Liver (tissue), 8 donors: ENCODE measurements at regions not wholly inside any gene's neighbourhood (a gene's known extent, or its start where the extent isn't known, plus 50 kb on each side); places are given as distances from the start of the nearest gene placed in this dataset.

ENCODE experiments used
- DNase-seq: peaks from one replicate; pipeline ENCODE4 v3.0.0-alpha.2; 2017; ENCODE audit warnings: low spot score
- H3K27ac ChIP-seq, 2 donors: one replicate each; pipeline ENCODE4 v1.7.0; 2013; ENCODE audit warnings: inconsistent platforms in 2 of 2, low read length in 2 of 2, control low read depth in 1 of 2, low read depth in 1 of 2, mild to moderate bottlenecking in 1 of 2
- H3K27me3 ChIP-seq, 4 donors: one replicate each; pipeline versions ENCODE4 v1.6.1 to v1.7.0; 2013; ENCODE audit warnings: low read length in 3 of 4, inconsistent platforms in 1 of 4, mild to moderate bottlenecking in 1 of 4, moderate library complexity in 1 of 4; ENCODE audit not compliant: control insufficient read depth in 4 of 4, insufficient read depth in 4 of 4
- H3K36me3 ChIP-seq, 4 donors: one replicate each; pipeline versions ENCODE4 v1.6.1 to v1.7.0; 2013; ENCODE audit warnings: low read length in 3 of 4, mild to moderate bottlenecking in 3 of 4, low read depth in 1 of 4, moderate library complexity in 1 of 4; ENCODE audit not compliant: control insufficient read depth in 4 of 4, insufficient read depth in 3 of 4
- H3K4me1 ChIP-seq, 4 donors: one replicate each; pipeline versions ENCODE4 v1.6.1 to v1.7.0; 2013; ENCODE audit warnings: low read length in 3 of 4, mild to moderate bottlenecking in 3 of 4, moderate library complexity in 1 of 4; ENCODE audit not compliant: control insufficient read depth in 4 of 4, insufficient read depth in 4 of 4
- H3K4me3 ChIP-seq, 3 donors: one replicate each; pipeline versions ENCODE4 v1.6.1 to v1.7.0; 2013; ENCODE audit warnings: low read length in 3 of 3, control low read depth in 1 of 3, low read depth in 1 of 3, mild to moderate bottlenecking in 1 of 3
- H3K9ac ChIP-seq, 2 donors: one replicate each; pipeline ENCODE4 v1.7.0; 2013; ENCODE audit warnings: low read length in 2 of 2, mild to moderate bottlenecking in 2 of 2, moderate library complexity in 2 of 2, control low read depth in 1 of 2, low read depth in 1 of 2
- H3K9me3 ChIP-seq, 4 donors: one replicate each; pipeline versions ENCODE4 v1.6.1 to v1.7.0; 2013; ENCODE audit warnings: low read length in 3 of 4; ENCODE audit not compliant: control insufficient read depth in 4 of 4
- EGR1 ChIP-seq, 2 donors: IDR thresholded peaks; 2 replicates each; pipeline ENCODE4 v1.6.1; 2016 to 2018; ENCODE audit warnings: antibody characterized with exemption in 2 of 2, low read depth in 2 of 2
- FOXA1 ChIP-seq: IDR thresholded peaks from 2 replicates; pipeline ENCODE4 v1.6.1; 2016; ENCODE audit warnings: antibody characterized with exemption
- FOXA2 ChIP-seq: IDR thresholded peaks from 2 replicates; pipeline ENCODE4 v1.6.1; 2016; ENCODE audit warnings: antibody characterized with exemption
- HNF4A ChIP-seq, 2 donors: conservative IDR thresholded peaks; 2 replicates each; pipeline ENCODE4 v1.6.1; 2016; ENCODE audit warnings: antibody characterized with exemption in 2 of 2, mild to moderate bottlenecking in 2 of 2
- HNF4G ChIP-seq: IDR thresholded peaks from 2 replicates; pipeline ENCODE4 v1.6.1; 2016; ENCODE audit warnings: antibody characterized with exemption
- JUND ChIP-seq, 2 donors: IDR thresholded peaks; 2 replicates each; pipeline ENCODE4 v1.6.1; 2016; ENCODE audit warnings: antibody characterized with exemption in 2 of 2
- NR2F2 ChIP-seq: IDR thresholded peaks from 2 replicates; pipeline ENCODE4 v1.6.1; 2016; ENCODE audit warnings: antibody characterized with exemption
- RAD21 ChIP-seq, 2 donors: IDR thresholded peaks; 2 replicates each; pipeline ENCODE4 v1.6.1; 2016; ENCODE audit warnings: antibody characterized with exemption in 2 of 2, mild to moderate bottlenecking in 2 of 2
- SP1 ChIP-seq: IDR thresholded peaks from 2 replicates; pipeline ENCODE4 v1.6.1; 2018; ENCODE audit warnings: antibody characterized with exemption, mild to moderate bottlenecking
- TAF1 ChIP-seq: conservative IDR thresholded peaks from 2 replicates; pipeline ENCODE4 v1.6.1; 2016; ENCODE audit warnings: antibody characterized with exemption, mild to moderate bottlenecking
- YY1 ChIP-seq: IDR thresholded peaks from 2 replicates; pipeline ENCODE4 v1.6.1; 2016; ENCODE audit warnings: antibody characterized with exemption, mild to moderate bottlenecking
- WGBS: extraction: QIAGEN DNeasy Blood & Tissue Kit; methylation state at CpG from one replicate; pipeline ENCODE4 v1.1.7; 2013; 5-methylcytosine and 5-hydroxymethylcytosine counted together
- TF ChIP-seq, protein P1 (sequence below): IDR thresholded peaks from 2 replicates; pipeline ENCODE4 v1.6.1; 2016; ENCODE audit warnings: antibody characterized with exemption
- TF ChIP-seq, protein P2 (sequence below): IDR thresholded peaks from 2 replicates; pipeline ENCODE4 v1.6.1; 2016; ENCODE audit warnings: antibody characterized with exemption, mild to moderate bottlenecking
- TF ChIP-seq, protein P3 (sequence below): IDR thresholded peaks from 2 replicates; pipeline ENCODE4 v1.6.1; 2016; ENCODE audit warnings: antibody characterized with exemption
- TF ChIP-seq, protein P4 (sequence below): fragments of 150-350 bp; IDR thresholded peaks from 2 replicates; pipeline ENCODE4 v1.5.1; 2017; ENCODE audit warnings: improper control_type of control experiment, low read depth, low read length; ENCODE audit not compliant: missing input control
- TF ChIP-seq, protein P5 (sequence below): IDR thresholded peaks from 2 replicates; pipeline ENCODE4 v1.6.1; 2016; ENCODE audit warnings: antibody characterized with exemption
- donor health status: healthy.
- donor health status: healthy.
- donor health status: healthy.
- donor health status: healthy.
- donor health status: healthy.

DNA sequence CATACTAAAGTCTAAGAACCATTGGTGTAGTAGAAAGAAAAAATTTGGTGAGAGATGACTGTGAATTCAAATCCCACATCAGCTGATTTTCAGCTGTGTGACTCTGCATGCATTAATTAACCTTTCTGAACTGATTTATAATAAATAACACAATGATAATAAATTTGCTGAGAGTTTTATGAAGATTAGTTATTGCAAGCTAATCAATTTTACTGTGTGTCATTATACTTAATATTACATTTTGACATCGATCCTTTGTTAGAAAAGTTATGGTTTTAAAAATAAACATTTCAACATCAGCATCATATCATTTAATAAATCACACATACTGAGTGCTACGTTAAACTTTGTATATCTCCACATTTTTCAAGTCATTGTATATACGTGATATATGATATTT, 599.7 kb upstream of the MMS22L start:
- 76% methylated on average over 3 of the region's 3 CpGs for WGBS
- H3K36me3 ChIP-seq: no peaks in the 10 kb centered on the region

DNA sequence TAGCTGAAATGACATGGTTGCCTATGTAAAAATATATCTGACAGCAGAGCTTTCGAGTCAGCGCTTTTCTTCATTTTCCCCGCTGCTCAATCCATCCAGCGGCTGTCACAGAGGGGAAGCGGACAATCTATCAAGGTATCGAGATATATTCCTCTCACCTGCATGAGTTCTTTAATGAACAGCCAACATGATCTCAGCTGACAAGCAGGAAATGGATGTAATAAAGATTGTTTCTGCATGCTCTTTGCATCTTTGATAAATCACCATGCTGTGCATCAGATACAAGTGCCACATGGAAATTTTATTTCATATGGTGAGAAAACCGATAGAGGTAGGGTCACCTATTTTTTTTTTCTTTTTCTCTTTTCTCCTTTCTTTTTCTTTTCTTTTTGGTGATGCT, 602.3 kb upstream of the MMS22L start:
- peaks cover 0 to 3% (median 0%) of the 10 kb centered on the region in 4 donors for H3K27me3 ChIP-seq
- 81% methylated on average over 7 of the region's 7 CpGs for WGBS

More for the DNA sequence above, 599.7 kb upstream of the MMS22L start:
- DNase-seq: no peak
- no peaks in the 10 kb centered on the region for H3K9me3 ChIP-seq
- H3K27me3 ChIP-seq: peaks cover 0 to 3% (median 1%) of the 10 kb centered on the region in 4 donors
- H3K27ac ChIP-seq: no peak overlapping the region
- TF ChIP-seq, protein P1, sequence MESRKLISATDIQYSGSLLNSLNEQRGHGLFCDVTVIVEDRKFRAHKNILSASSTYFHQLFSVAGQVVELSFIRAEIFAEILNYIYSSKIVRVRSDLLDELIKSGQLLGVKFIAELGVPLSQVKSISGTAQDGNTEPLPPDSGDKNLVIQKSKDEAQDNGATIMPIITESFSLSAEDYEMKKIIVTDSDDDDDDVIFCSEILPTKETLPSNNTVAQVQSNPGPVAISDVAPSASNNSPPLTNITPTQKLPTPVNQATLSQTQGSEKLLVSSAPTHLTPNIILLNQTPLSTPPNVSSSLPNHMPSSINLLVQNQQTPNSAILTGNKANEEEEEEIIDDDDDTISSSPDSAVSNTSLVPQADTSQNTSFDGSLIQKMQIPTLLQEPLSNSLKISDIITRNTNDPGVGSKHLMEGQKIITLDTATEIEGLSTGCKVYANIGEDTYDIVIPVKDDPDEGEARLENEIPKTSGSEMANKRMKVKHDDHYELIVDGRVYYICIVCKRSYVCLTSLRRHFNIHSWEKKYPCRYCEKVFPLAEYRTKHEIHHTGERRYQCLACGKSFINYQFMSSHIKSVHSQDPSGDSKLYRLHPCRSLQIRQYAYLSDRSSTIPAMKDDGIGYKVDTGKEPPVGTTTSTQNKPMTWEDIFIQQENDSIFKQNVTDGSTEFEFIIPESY: no peak
- TF ChIP-seq SP1: no peak
- no peak overlapping the region for H3K4me3 ChIP-seq
- no peaks in the 10 kb centered on the region for H3K4me1 ChIP-seq
- no peak overlapping the region for H3K9ac ChIP-seq

DNA sequence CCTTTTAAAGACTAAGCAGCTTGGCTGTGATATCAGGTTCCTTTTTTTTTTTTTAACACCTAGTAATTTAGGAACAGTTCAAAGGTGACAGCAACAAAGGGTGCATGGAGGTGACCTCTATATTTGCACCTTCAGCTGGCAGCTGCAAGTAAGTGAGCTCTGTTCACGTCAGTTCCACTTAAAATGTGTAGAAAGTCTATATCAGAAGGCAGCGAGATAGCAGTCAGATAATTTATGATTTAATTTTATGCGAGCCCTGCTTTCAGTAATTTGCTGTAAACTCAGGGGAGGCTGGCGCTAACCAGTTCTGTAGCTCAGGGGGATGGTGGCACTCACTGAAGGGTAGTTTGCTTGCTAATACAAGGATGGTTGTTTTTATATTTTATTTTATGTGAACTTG, 602.8 kb upstream of the MMS22L start:
- no peaks in the 10 kb centered on the region for H3K9me3 ChIP-seq
- DNase-seq: no peak
- WGBS: 76% methylated on average over 4 of the region's 4 CpGs
- TF ChIP-seq RAD21 (IDR thresholded peaks at IDR 0.05): no peak
- TF ChIP-seq TAF1: no peak
- TF ChIP-seq, protein P2, sequence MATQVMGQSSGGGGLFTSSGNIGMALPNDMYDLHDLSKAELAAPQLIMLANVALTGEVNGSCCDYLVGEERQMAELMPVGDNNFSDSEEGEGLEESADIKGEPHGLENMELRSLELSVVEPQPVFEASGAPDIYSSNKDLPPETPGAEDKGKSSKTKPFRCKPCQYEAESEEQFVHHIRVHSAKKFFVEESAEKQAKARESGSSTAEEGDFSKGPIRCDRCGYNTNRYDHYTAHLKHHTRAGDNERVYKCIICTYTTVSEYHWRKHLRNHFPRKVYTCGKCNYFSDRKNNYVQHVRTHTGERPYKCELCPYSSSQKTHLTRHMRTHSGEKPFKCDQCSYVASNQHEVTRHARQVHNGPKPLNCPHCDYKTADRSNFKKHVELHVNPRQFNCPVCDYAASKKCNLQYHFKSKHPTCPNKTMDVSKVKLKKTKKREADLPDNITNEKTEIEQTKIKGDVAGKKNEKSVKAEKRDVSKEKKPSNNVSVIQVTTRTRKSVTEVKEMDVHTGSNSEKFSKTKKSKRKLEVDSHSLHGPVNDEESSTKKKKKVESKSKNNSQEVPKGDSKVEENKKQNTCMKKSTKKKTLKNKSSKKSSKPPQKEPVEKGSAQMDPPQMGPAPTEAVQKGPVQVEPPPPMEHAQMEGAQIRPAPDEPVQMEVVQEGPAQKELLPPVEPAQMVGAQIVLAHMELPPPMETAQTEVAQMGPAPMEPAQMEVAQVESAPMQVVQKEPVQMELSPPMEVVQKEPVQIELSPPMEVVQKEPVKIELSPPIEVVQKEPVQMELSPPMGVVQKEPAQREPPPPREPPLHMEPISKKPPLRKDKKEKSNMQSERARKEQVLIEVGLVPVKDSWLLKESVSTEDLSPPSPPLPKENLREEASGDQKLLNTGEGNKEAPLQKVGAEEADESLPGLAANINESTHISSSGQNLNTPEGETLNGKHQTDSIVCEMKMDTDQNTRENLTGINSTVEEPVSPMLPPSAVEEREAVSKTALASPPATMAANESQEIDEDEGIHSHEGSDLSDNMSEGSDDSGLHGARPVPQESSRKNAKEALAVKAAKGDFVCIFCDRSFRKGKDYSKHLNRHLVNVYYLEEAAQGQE: no peak
- no peak for TF ChIP-seq FOXA2
- no peak for TF ChIP-seq FOXA1
- TF ChIP-seq YY1: no peak
- no peak for TF ChIP-seq JUND (IDR thresholded peaks at IDR 0.05)
- no peak for TF ChIP-seq HNF4G
- TF ChIP-seq, protein P3, sequence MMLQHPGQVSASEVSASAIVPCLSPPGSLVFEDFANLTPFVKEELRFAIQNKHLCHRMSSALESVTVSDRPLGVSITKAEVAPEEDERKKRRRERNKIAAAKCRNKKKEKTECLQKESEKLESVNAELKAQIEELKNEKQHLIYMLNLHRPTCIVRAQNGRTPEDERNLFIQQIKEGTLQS: no peak
- TF ChIP-seq SP1: no peak
- TF ChIP-seq, protein P4, sequence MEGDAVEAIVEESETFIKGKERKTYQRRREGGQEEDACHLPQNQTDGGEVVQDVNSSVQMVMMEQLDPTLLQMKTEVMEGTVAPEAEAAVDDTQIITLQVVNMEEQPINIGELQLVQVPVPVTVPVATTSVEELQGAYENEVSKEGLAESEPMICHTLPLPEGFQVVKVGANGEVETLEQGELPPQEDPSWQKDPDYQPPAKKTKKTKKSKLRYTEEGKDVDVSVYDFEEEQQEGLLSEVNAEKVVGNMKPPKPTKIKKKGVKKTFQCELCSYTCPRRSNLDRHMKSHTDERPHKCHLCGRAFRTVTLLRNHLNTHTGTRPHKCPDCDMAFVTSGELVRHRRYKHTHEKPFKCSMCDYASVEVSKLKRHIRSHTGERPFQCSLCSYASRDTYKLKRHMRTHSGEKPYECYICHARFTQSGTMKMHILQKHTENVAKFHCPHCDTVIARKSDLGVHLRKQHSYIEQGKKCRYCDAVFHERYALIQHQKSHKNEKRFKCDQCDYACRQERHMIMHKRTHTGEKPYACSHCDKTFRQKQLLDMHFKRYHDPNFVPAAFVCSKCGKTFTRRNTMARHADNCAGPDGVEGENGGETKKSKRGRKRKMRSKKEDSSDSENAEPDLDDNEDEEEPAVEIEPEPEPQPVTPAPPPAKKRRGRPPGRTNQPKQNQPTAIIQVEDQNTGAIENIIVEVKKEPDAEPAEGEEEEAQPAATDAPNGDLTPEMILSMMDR: no peak
- TF ChIP-seq, protein P5, sequence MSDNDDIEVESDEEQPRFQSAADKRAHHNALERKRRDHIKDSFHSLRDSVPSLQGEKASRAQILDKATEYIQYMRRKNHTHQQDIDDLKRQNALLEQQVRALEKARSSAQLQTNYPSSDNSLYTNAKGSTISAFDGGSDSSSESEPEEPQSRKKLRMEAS: no peak

More for the DNA sequence above, 602.3 kb upstream of the MMS22L start:
- Histone ChIP-seq H3K9ac (no peak overlapping the region), H3K27ac (no peak overlapping the region), H3K36me3 (no peaks in the 10 kb centered on the region), H3K4me3 (no peak overlapping the region), H3K9me3 (no peaks in the 10 kb centered on the region), H3K4me1 (no peaks in the 10 kb centered on the region)
- DNase-seq: no peak
- TF ChIP-seq EGR1 (IDR thresholded peaks at IDR 0.05; ENCODE audit: low read depth in 2 of 2): no peak
- no peak for TF ChIP-seq SP1
- TF ChIP-seq, protein P5: no peak
- TF ChIP-seq, protein P1: no peak
- no peak for TF ChIP-seq HNF4A (conservative IDR thresholded peaks at IDR 0.05)
- TF ChIP-seq, protein P3: no peak
- no peak for TF ChIP-seq NR2F2
- TF ChIP-seq HNF4G: no peak
- TF ChIP-seq TAF1: no peak
- TF ChIP-seq FOXA1: no peak

More for the DNA sequence above, 602.8 kb upstream of the MMS22L start:
- Histone ChIP-seq H3K9ac (no peak overlapping the region), H3K4me1 (no peaks in the 10 kb centered on the region), H3K36me3 (no peaks in the 10 kb centered on the region), H3K27ac (no peak overlapping the region), H3K27me3 (peaks cover 0 to 3% (median 0%) of the 10 kb centered on the region in 4 donors), H3K4me3 (no peak overlapping the region)
